CD4-positive, alpha-beta T cell (primary cell): ENCODE measurements at regions not wholly inside any gene's neighbourhood (a gene's known extent, or its start where the extent isn't known, plus 50 kb on each side); places are given as distances from the start of the nearest gene placed in this dataset.

Source experiments
- ATAC-seq: fragments of 200-7000 bp; cut with Tn5 transposase; one replicate; pipeline ENCODE4 v1.10.0; 2022; ENCODE audit warnings: mild to moderate bottlenecking; ENCODE audit not compliant: poor library complexity
- CTCF ChIA-PET: fragments of 350-600 bp; sonication (Branson Sonifier 250); formaldehyde crosslinking; loops from one replicate; lab custom pipeline; 2021; ENCODE audit warnings: antibody characterized with exemption, inconsistent platforms; lab: Charles Lee
- POLR2A ChIA-PET: fragments of 350-600 bp; sonication (Branson Sonifier 250); formaldehyde crosslinking; loops from one replicate; lab custom pipeline; 2021; ENCODE audit warnings: antibody characterized with exemption, inconsistent platforms; lab: Charles Lee
- DNase-seq, 14 experiments: peaks; one replicate each; pipeline ENCODE4 v3.0.0-alpha.2; 2013 to 2020; ENCODE audit warnings: mixed read lengths in 2 of 14
- H3K27ac ChIP-seq, 2 donors: one replicate each; pipeline versions ENCODE4 v1.5.1 to v1.7.0; 2013; ENCODE audit warnings: low read length in 2 of 2, low read depth in 1 of 2, mild to moderate bottlenecking in 1 of 2
- H3K27me3 ChIP-seq, 2 experiments: 1 replicate in 1 of 2; 2 replicates in 1 of 2; pipeline versions ENCODE4 v1.6.1 to v1.7.0; 2013; ENCODE audit warnings: low read length in 2 of 2, control low read depth in 1 of 2, mild to moderate bottlenecking in 1 of 2, moderate library complexity in 1 of 2; ENCODE audit not compliant: insufficient read depth in 2 of 2, control insufficient read depth in 1 of 2
- H3K36me3 ChIP-seq: one replicate; pipeline ENCODE4 v1.6.1; 2013; ENCODE audit warnings: low read length, control low read depth; ENCODE audit not compliant: insufficient read depth
- H3K4me1 ChIP-seq: one replicate; pipeline ENCODE4 v1.6.1; 2013; ENCODE audit warnings: low read length, control low read depth; ENCODE audit not compliant: insufficient read depth
- H3K4me3 ChIP-seq: one replicate; pipeline ENCODE4 v1.5.1; 2013; ENCODE audit warnings: mild to moderate bottlenecking, low read length, moderate library complexity
- H3K9me3 ChIP-seq, 2 experiments: 1 replicate in 1 of 2; 2 replicates in 1 of 2; pipeline versions ENCODE4 v1.6.1 to v1.7.0; 2013; ENCODE audit warnings: low read length in 2 of 2, mild to moderate bottlenecking in 2 of 2, control low read depth in 1 of 2, moderate library complexity in 1 of 2; ENCODE audit not compliant: control insufficient read depth in 1 of 2, insufficient read depth in 1 of 2
- H3K27ac Mint-ChIP-seq: one replicate; pipeline ENCODE4 v1.8.0; 2020; ENCODE audit warnings: mixed read lengths
- H3K27me3 Mint-ChIP-seq: one replicate; pipeline ENCODE4 v1.8.0; 2021; ENCODE audit warnings: mixed read lengths
- H3K36me3 Mint-ChIP-seq: one replicate; pipeline ENCODE4 v1.8.0; 2021; ENCODE audit warnings: low read depth, mixed read lengths
- H3K4me1 Mint-ChIP-seq: one replicate; pipeline ENCODE4 v1.8.0; 2021; ENCODE audit warnings: low read depth, mixed read lengths
- H3K4me3 Mint-ChIP-seq: one replicate; pipeline ENCODE4 v1.8.0; 2020; ENCODE audit warnings: mild to moderate bottlenecking, mixed read lengths
- H3K9me3 Mint-ChIP-seq: one replicate; pipeline ENCODE4 v1.8.0; 2020; ENCODE audit warnings: mixed read lengths
- intact Hi-C, 2 experiments: fragments of 100-400 bp; cut with DNase I in 1 of 2; cut with micrococcal nuclease in 1 of 2; formaldehyde crosslinking; loops; one replicate each; pipeline versions ENCODE4 v1.15.1 to v1.9.0; 2023 to 2025; cut with DNase I, micrococcal nuclease
- TF ChIP-seq, protein P1 (sequence below): fragments of 200-600 bp; IDR thresholded peaks from one replicate; pipeline ENCODE4 v1.8.0; 2022; ENCODE audit warnings: antibody characterized with exemption, mild to moderate bottlenecking

DNA sequence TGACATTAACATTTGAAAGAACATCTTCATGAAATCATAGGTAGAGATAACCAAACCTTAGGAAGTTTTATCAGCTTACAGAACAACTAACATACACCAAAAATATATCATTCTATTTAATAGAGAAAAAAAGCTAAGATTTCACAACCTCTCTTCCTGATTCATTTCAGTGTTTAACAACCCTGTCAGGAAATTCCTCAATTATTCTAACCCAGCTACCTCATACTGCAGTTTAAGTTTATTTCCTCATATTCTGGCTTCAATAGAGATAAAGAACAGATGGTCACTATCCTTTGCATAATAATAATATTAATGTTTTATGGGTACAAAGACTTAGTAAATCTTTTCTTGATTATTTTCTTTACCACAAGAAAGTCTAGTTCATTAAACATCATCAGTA, 112.9 kb upstream of the HSF2 start:
- ChIA-PET CTCF (interaction anchor here (1.8 kb wide), 1 partner anchor 10 kb away, joined by 4 read pairs; no protein-coding TSS in a partner anchor), POLR2A (no interaction called here)
- no peaks in the 10 kb centered on the region for H3K27me3 Mint-ChIP-seq
- no peaks in the 10 kb centered on the region for H3K27me3 ChIP-seq
- TF ChIP-seq, protein P1, sequence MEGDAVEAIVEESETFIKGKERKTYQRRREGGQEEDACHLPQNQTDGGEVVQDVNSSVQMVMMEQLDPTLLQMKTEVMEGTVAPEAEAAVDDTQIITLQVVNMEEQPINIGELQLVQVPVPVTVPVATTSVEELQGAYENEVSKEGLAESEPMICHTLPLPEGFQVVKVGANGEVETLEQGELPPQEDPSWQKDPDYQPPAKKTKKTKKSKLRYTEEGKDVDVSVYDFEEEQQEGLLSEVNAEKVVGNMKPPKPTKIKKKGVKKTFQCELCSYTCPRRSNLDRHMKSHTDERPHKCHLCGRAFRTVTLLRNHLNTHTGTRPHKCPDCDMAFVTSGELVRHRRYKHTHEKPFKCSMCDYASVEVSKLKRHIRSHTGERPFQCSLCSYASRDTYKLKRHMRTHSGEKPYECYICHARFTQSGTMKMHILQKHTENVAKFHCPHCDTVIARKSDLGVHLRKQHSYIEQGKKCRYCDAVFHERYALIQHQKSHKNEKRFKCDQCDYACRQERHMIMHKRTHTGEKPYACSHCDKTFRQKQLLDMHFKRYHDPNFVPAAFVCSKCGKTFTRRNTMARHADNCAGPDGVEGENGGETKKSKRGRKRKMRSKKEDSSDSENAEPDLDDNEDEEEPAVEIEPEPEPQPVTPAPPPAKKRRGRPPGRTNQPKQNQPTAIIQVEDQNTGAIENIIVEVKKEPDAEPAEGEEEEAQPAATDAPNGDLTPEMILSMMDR: no peak
- no peaks in the 10 kb centered on the region for H3K4me1 ChIP-seq
- no peak overlapping the region for H3K27ac Mint-ChIP-seq
- no peak for ATAC-seq
- no peaks in the 10 kb centered on the region for H3K9me3 Mint-ChIP-seq
- H3K4me3 Mint-ChIP-seq: no peak overlapping the region
- no peak overlapping the region for H3K4me3 ChIP-seq
- no peaks in the 10 kb centered on the region for H3K36me3 Mint-ChIP-seq
- peaks cover 0 to 2% of the 10 kb centered on the region in 2 experiments for H3K9me3 ChIP-seq
- DNase-seq: no peak
- intact Hi-C loops: no loop called here
- H3K4me1 Mint-ChIP-seq: no peaks in the 10 kb centered on the region
- H3K36me3 ChIP-seq: no peaks in the 10 kb centered on the region
- H3K27ac ChIP-seq: no peak overlapping the region

DNA sequence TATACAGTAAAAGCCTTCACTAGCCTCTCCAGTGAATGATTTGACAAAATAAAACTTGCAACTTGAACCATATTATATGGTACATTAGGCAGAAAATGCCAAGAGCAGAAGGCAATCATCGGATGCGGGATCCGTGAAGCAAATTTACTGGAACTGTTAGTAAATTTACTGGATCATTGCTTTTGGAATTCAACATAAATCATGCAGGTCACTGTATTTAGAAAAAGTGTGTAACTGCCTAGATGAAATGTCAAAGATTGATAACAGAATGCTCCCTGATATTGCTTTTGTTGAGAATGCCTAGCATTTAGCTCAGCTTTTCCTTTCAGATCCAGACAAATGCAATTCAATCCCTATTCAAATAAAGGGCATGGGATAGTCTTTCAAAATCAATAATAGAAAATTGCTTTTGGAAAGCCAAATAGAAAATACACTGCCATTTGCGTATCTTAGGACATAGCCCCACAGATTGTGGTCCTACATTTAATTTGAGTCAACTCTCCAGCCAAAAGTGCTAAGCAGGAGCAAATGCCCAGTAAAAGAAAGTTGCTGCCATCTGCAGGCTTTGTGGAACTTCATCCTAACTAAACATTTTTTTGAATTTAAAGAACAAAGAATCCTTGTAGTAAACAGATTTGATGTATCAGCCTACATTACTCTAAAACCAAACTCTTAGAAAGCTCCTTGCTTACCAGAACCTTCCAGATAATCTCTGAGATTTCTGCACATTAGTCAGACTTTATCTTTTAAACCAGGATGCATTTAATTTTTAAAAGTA, 109.5 kb upstream of the HSF2 start:
- no peaks in the 10 kb centered on the region for H3K27me3 ChIP-seq
- H3K27ac Mint-ChIP-seq: no peak overlapping the region
- no peaks in the 10 kb centered on the region for H3K36me3 Mint-ChIP-seq
- ATAC-seq: no peak
- H3K27ac ChIP-seq: no peak overlapping the region
- no peak overlapping the region for H3K4me3 Mint-ChIP-seq
- POLR2A ChIA-PET: no interaction called here
- CTCF ChIA-PET: no interaction called here
- DNase-seq: no peak
- no peaks in the 10 kb centered on the region for H3K4me1 ChIP-seq
- TF ChIP-seq, protein P1: no peak
- H3K9me3 Mint-ChIP-seq: no peaks in the 10 kb centered on the region
- H3K27me3 Mint-ChIP-seq: no peaks in the 10 kb centered on the region
- no peaks in the 10 kb centered on the region for H3K9me3 ChIP-seq
- H3K36me3 ChIP-seq: no peaks in the 10 kb centered on the region
- H3K4me3 ChIP-seq: no peak overlapping the region
- H3K4me1 Mint-ChIP-seq: no peaks in the 10 kb centered on the region
- intact Hi-C loops: no loop called here

DNA sequence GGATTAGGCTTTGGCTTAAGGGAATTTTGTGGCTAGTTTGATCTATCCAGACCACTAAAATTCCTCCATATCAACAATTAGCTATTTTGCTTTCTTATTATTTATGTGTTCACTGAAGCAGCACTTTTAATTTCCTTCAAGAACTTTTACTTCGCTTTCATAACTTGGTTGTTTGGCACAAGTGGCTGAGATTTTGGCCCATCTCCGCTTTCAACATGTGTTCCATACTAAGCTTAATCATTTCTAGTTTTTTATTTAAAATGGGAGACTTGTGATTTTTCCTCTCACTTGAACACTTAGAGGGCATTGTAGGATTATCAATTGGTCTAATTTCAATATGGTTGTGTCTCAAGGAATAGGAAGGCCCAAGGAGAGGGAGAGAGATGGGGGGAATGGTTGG, 102.4 kb upstream of the HSF2 start:
- H3K27ac ChIP-seq: no peak overlapping the region
- H3K4me3 Mint-ChIP-seq: no peak overlapping the region
- H3K4me3 ChIP-seq: no peak overlapping the region
- ATAC-seq: no peak
- no peaks in the 10 kb centered on the region for H3K27me3 ChIP-seq
- ChIA-PET CTCF (interaction anchor here (1.4 kb wide), 1 partner anchor 10 kb away, joined by 4 read pairs; no protein-coding TSS in a partner anchor), POLR2A (no interaction called here)
- TF ChIP-seq, protein P1: no peak
- H3K4me1 ChIP-seq: no peaks in the 10 kb centered on the region
- H3K27ac Mint-ChIP-seq: no peak overlapping the region
- H3K36me3 ChIP-seq: no peaks in the 10 kb centered on the region
- H3K36me3 Mint-ChIP-seq: no peaks in the 10 kb centered on the region
- no peak for DNase-seq
- intact Hi-C loops: no loop called here
- no peaks in the 10 kb centered on the region for H3K4me1 Mint-ChIP-seq
- no peaks in the 10 kb centered on the region for H3K9me3 Mint-ChIP-seq
- H3K27me3 Mint-ChIP-seq: no peaks in the 10 kb centered on the region
- no peaks in the 10 kb centered on the region for H3K9me3 ChIP-seq
